B cell (primary cell): ENCODE measurements at regions not wholly inside any gene's neighbourhood (a gene's known extent, or its start where the extent isn't known, plus 50 kb on each side); places are given as distances from the start of the nearest gene placed in this dataset.

Source experiments
- ATAC-seq: fragments of 200-7000 bp; cut with Tn5 transposase; one replicate; pipeline ENCODE4 v1.10.0; 2021; ENCODE audit warnings: low read depth, mild to moderate bottlenecking, moderate number of reproducible peaks, moderate library complexity
- CTCF ChIA-PET: fragments of 350-600 bp; sonication (Branson Sonifier 250); formaldehyde crosslinking; loops from one replicate; lab custom pipeline; 2021; ENCODE audit warnings: antibody characterized with exemption, inconsistent platforms; lab: Charles Lee
- POLR2A ChIA-PET: fragments of 350-600 bp; sonication (Branson Sonifier 250); formaldehyde crosslinking; loops from one replicate; lab custom pipeline; 2021; ENCODE audit warnings: antibody characterized with exemption; lab: Charles Lee
- DNase-seq: peaks from one replicate; pipeline ENCODE4 v3.0.0; 2013
- H2AFZ ChIP-seq: 2 replicates; pipeline ENCODE4 v1.6.1; 2012; ENCODE audit warnings: mild to moderate bottlenecking, low read depth, low read length; ENCODE audit not compliant: insufficient read depth, poor library complexity, severe bottlenecking
- H3K27ac ChIP-seq, 2 donors: 1 replicate in 1 of 2; 2 replicates in 1 of 2; pipeline ENCODE4 v1.5.1; 2012 to 2013; ENCODE audit warnings: low read length in 2 of 2, mild to moderate bottlenecking in 2 of 2, moderate library complexity in 1 of 2
- H3K27me3 ChIP-seq, 4 experiments: fragments of 200-600 bp in 1 of 4; sonication (generic) in 1 of 4; replicated peaks in 1 of 4; 1 replicate in 2 of 4; 2 replicates in 2 of 4; pipeline versions ENCODE4 v1.6.1 to v1.7.0; 2013 to 2016; ENCODE audit warnings: low read length in 3 of 4, mild to moderate bottlenecking in 2 of 4, mixed read lengths in 1 of 4, moderate library complexity in 1 of 4; ENCODE audit not compliant: insufficient read depth in 4 of 4, control insufficient read depth in 3 of 4; ENCODE audit errors: control extremely low read depth in 1 of 4
- H3K36me3 ChIP-seq, 2 experiments: replicated peaks in 1 of 2; 1 replicate in 1 of 2; 2 replicates in 1 of 2; pipeline versions ENCODE4 v1.6.1 to v1.7.1; 2013; ENCODE audit warnings: low read length in 1 of 2; ENCODE audit not compliant: insufficient read depth in 2 of 2, control insufficient read depth in 1 of 2; ENCODE audit errors: control extremely low read depth in 1 of 2, extremely low read depth in 1 of 2
- H3K4me1 ChIP-seq, 2 donors: fragments of 200-600 bp in 1 of 2; sonication (generic) in 1 of 2; 1 replicate in 1 of 2; 2 replicates in 1 of 2; pipeline versions ENCODE4 v1.5.1 to v1.6.1; 2013 to 2017; ENCODE audit warnings: low read length in 2 of 2; ENCODE audit not compliant: control insufficient read depth in 2 of 2, insufficient read depth in 2 of 2
- H3K4me2 ChIP-seq: replicated peaks from 2 replicates; pipeline ENCODE3; 2012; ENCODE audit warnings: mild to moderate bottlenecking, low read depth, low read length; ENCODE audit not compliant: poor library complexity, severe bottlenecking
- H3K4me3 ChIP-seq, 5 experiments: fragments of 200-600 bp in 1 of 5; sonication (generic) in 1 of 5; 1 replicate in 3 of 5; 2 replicates in 2 of 5; pipeline versions ENCODE4 v1.5.1 to v1.7.0; 2011 to 2016; ENCODE audit warnings: low read length in 4 of 5, mild to moderate bottlenecking in 4 of 5, low read depth in 2 of 5, control low read depth in 1 of 5, moderate library complexity in 1 of 5; ENCODE audit not compliant: insufficient read depth in 1 of 5; ENCODE audit errors: control extremely low read depth in 1 of 5, extremely low read depth in 1 of 5
- H3K79me2 ChIP-seq: fragments of 200-600 bp; sonication (generic); one replicate; pipeline ENCODE4 v1.6.0; 2016; ENCODE audit warnings: low read length; ENCODE audit not compliant: control insufficient read depth, insufficient read depth
- H3K9ac ChIP-seq: fragments of 200-600 bp; sonication (generic); 2 replicates; pipeline ENCODE4 v1.6.1; 2017; ENCODE audit warnings: mild to moderate bottlenecking, low read length, moderate library complexity
- H3K9me3 ChIP-seq, 3 donors: one replicate each; pipeline versions ENCODE4 v1.6.1 to v1.7.1; 2013; ENCODE audit warnings: low read length in 2 of 3; ENCODE audit not compliant: control insufficient read depth in 2 of 3, insufficient read depth in 1 of 3; ENCODE audit errors: control extremely low read depth in 1 of 3
- H4K20me1 ChIP-seq: 2 replicates; pipeline ENCODE4 v1.6.0; 2012; ENCODE audit warnings: mild to moderate bottlenecking, low read length; ENCODE audit not compliant: insufficient read depth, control insufficient read depth, poor library complexity, severe bottlenecking
- H3K27ac Mint-ChIP-seq: one replicate; pipeline ENCODE4 v1.8.0; 2021; ENCODE audit warnings: mixed read lengths
- H3K27me3 Mint-ChIP-seq: one replicate; pipeline ENCODE4 v1.8.0; 2021; ENCODE audit warnings: mixed read lengths
- H3K4me1 Mint-ChIP-seq: one replicate; pipeline ENCODE4 v1.8.0; 2021; ENCODE audit warnings: mixed read lengths
- H3K4me3 Mint-ChIP-seq: one replicate; pipeline ENCODE4 v1.8.0; 2021; ENCODE audit warnings: mixed read lengths
- H3K9me3 Mint-ChIP-seq: one replicate; pipeline ENCODE4 v1.8.0; 2022; ENCODE audit warnings: mixed read lengths; ENCODE audit not compliant: insufficient read depth
- EZH2 ChIP-seq: IDR thresholded peaks from 2 replicates; pipeline ENCODE4 v1.6.1; 2012; ENCODE audit warnings: borderline replicate concordance, low read depth, mild to moderate bottlenecking, moderate library complexity, low read length; ENCODE audit not compliant: insufficient read depth, poor library complexity, severe bottlenecking
- WGBS: methylation state at CpG from one replicate; pipeline ENCODE4 v1.1.5; 2013; ENCODE audit warnings: missing lambda C conversion rate; ENCODE audit not compliant: insufficient coverage; 5-methylcytosine and 5-hydroxymethylcytosine counted together
- intact Hi-C: fragments of 100-400 bp; cut with micrococcal nuclease; formaldehyde crosslinking; loops from one replicate; pipeline ENCODE4 v1.10.0; 2022
- TF ChIP-seq, protein P1 (sequence below): fragments of 200-600 bp; IDR thresholded peaks from one replicate; pipeline ENCODE4 v1.8.0; 2022; ENCODE audit warnings: antibody characterized with exemption, mild to moderate bottlenecking

DNA sequence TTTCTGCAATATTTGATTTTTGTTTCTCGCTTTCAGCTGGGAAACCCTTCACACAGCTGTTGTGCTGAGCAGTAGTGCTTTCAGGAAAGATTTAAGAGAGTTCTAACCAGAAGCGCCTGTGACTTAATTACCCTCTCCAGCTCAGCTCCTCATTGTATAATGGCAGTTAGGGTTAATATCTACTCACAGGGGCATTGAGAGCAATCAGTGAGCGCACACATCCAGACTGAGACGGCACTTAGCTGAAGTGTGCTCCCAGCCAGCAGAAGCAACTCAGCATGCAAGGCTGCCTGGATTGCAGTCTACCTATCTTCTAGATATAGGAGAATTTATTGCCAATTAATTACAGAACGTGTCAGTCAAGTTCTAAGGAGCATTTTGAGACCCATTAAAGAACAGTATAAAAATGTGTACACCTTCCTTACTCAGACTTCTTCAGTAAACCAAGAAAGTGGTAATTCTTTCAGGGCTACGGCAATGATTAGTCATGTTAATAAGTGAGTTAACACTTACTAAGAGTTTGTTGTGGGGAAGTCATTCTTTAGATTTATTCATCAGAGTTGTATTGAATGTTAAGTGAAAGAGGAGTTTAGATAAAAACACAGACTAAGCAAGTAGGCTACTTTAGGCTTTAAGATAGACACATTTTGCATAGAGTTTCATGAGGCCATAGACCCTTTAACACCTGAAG, 111.7 kb upstream of the PCAT7 start:
- ATAC-seq (no peak), DNase-seq (no peak)
- H3K4me3 Mint-ChIP-seq, result no peak overlapping the region
- ChIA-PET CTCF (no interaction called here), POLR2A (no interaction called here)
- H3K4me1 Mint-ChIP-seq, result no peaks in the 10 kb centered on the region
- Histone ChIP-seq H3K9ac (no peak overlapping the region), H2AFZ (no peak overlapping the region), H3K27ac (no peak overlapping the region), H3K9me3 (no peaks in the 10 kb centered on the region), H3K79me2 (peaks cover 3% of the 10 kb centered on the region), H3K4me3 (no peak overlapping the region), H3K27me3 (no peaks in the 10 kb centered on the region), H4K20me1 (no peaks in the 10 kb centered on the region), H3K4me2 (no peak overlapping the region), H3K4me1 (no peaks in the 10 kb centered on the region), H3K36me3 (peaks cover 2 to 31% of the 10 kb centered on the region in 2 experiments)
- WGBS, result no CpG with 5 or more reads among the region's 6 CpGs
- intact Hi-C loops, result no loop called here
- no peaks in the 10 kb centered on the region for H3K27me3 Mint-ChIP-seq
- H3K9me3 Mint-ChIP-seq, result no peaks in the 10 kb centered on the region
- H3K27ac Mint-ChIP-seq, result no peak overlapping the region
- TF ChIP-seq, protein P1, sequence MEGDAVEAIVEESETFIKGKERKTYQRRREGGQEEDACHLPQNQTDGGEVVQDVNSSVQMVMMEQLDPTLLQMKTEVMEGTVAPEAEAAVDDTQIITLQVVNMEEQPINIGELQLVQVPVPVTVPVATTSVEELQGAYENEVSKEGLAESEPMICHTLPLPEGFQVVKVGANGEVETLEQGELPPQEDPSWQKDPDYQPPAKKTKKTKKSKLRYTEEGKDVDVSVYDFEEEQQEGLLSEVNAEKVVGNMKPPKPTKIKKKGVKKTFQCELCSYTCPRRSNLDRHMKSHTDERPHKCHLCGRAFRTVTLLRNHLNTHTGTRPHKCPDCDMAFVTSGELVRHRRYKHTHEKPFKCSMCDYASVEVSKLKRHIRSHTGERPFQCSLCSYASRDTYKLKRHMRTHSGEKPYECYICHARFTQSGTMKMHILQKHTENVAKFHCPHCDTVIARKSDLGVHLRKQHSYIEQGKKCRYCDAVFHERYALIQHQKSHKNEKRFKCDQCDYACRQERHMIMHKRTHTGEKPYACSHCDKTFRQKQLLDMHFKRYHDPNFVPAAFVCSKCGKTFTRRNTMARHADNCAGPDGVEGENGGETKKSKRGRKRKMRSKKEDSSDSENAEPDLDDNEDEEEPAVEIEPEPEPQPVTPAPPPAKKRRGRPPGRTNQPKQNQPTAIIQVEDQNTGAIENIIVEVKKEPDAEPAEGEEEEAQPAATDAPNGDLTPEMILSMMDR, result no peak
- no peak for TF ChIP-seq EZH2

DNA sequence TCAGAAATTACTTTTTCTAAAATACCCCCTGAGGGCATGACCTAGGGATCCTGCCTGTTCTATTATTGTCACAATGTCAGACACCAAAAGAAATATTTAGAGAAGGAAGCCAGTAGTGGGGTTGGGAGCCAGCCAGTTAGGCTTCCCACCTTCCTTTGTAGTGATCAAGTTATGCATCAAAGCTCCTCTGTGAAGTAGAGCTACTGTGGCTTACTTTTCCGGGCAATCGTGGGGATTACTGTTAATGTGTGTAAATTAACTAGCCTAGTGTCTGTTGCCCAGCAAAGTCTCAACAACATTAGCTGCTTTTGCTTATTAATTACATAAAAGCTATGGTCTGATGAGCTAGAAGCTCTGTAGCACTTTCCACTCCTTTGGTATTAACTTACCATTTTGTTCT, 109.0 kb upstream of the PCAT7 start:
- Histone ChIP-seq H2AFZ (no peak overlapping the region), H4K20me1 (no peaks in the 10 kb centered on the region), H3K79me2 (peaks cover 3% of the 10 kb centered on the region), H3K36me3 (peaks cover 4 to 47% of the 10 kb centered on the region in 2 experiments), H3K9ac (no peak overlapping the region), H3K9me3 (no peaks in the 10 kb centered on the region), H3K27me3 (no peaks in the 10 kb centered on the region), H3K4me2 (no peak overlapping the region), H3K4me1 (no peaks in the 10 kb centered on the region), H3K27ac (no peak overlapping the region), H3K4me3 (no peak overlapping the region)
- Mint-ChIP-seq H3K4me1 (no peaks in the 10 kb centered on the region), H3K9me3 (no peaks in the 10 kb centered on the region), H3K27ac (no peak overlapping the region), H3K27me3 (no peaks in the 10 kb centered on the region), H3K4me3 (no peak overlapping the region)
- no CpG with 5 or more reads among the region's 2 CpGs for WGBS
- intact Hi-C loops, result no loop called here
- no peak for TF ChIP-seq EZH2
- TF ChIP-seq, protein P1, result no peak
- DNase-seq (no peak), ATAC-seq (no peak)
- POLR2A ChIA-PET, result no interaction called here
- CTCF ChIA-PET, result no interaction called here
